ENCODE measurements at regions not wholly inside any gene's neighbourhood (a gene's known extent, or its start where the extent isn't known, plus 50 kb on each side); places are given as distances from the start of the nearest gene placed in this dataset.
A peak's percentile ranks its signal among the peaks of the same experiment; 100 is the strongest.

- DNase-seq (ENCODE audit: low spot score): no peak
These were observed 222.8 kb downstream of the NDFIP2 start for GRCh38 chr13:79703772-79704171.

- no peak for DNase-seq (ENCODE audit: low spot score)
These were observed 214.8 kb downstream of the NDFIP2 start for GRCh38 chr13:79695754-79696153.

GRCh38 chr13:79692846-79693245, 211.9 kb downstream of the NDFIP2 start:
- DNase-seq (ENCODE audit: low spot score): no peak

- no peak for DNase-seq (ENCODE audit: low spot score)
These were observed 210.9 kb downstream of the NDFIP2 start for GRCh38 chr13:79691826-79692225.

GRCh38 chr13:79688741-79689140, 207.8 kb downstream of the NDFIP2 start:
- DNase-seq (ENCODE audit: low spot score): no peak

- DNase-seq (ENCODE audit: low spot score): no peak
These were observed 205.5 kb downstream of the NDFIP2 start for GRCh38 chr13:79686441-79686840.

GRCh38 chr13:79684371-79684770, 203.4 kb downstream of the NDFIP2 start:
- DNase-seq (ENCODE audit: low spot score): no peak

- no peak for DNase-seq (ENCODE audit: low spot score)
These were observed 201.2 kb downstream of the NDFIP2 start for GRCh38 chr13:79682164-79682563.

- DNase-seq (ENCODE audit: low spot score): no peak
These were observed 200.1 kb downstream of the NDFIP2 start for GRCh38 chr13:79681069-79681468.

- no peak for DNase-seq (ENCODE audit: low spot score)
These were observed 199.5 kb downstream of the NDFIP2 start for GRCh38 chr13:79680485-79680884.

- DNase-seq (ENCODE audit: low spot score): peak; percentile 74
These were observed 198.4 kb downstream of the NDFIP2 start for GRCh38 chr13:79679334-79679733.

GRCh38 chr13:79678100-79678499, 197.1 kb downstream of the NDFIP2 start:
- no peak for DNase-seq (ENCODE audit: low spot score)

- no peak for DNase-seq (ENCODE audit: low spot score)
These were observed 195.1 kb downstream of the NDFIP2 start for GRCh38 chr13:79675931-79676660.

GRCh38 chr13:79674765-79675515, 194.0 kb downstream of the NDFIP2 start:
- DNase-seq (ENCODE audit: low spot score): no peak

- DNase-seq (ENCODE audit: low spot score): no peak
These were observed 193.0 kb downstream of the NDFIP2 start for GRCh38 chr13:79673993-79674377.

GRCh38 chr13:79673310-79673992, 192.5 kb downstream of the NDFIP2 start:
- no peak for DNase-seq (ENCODE audit: low spot score)

- no peak for DNase-seq (ENCODE audit: low spot score)
These were observed 190.5 kb downstream of the NDFIP2 start for GRCh38 chr13:79671420-79671819.

- no peak for DNase-seq (ENCODE audit: low spot score)
These were observed 187.3 kb downstream of the NDFIP2 start for GRCh38 chr13:79668201-79668752.

GRCh38 chr13:79667771-79668170, 186.8 kb downstream of the NDFIP2 start:
- no peak for DNase-seq (ENCODE audit: low spot score)

GRCh38 chr13:79663977-79664636, 183.2 kb downstream of the NDFIP2 start:
- no peak for DNase-seq (ENCODE audit: low spot score)

- no peak for DNase-seq (ENCODE audit: low spot score)
These were observed 182.5 kb downstream of the NDFIP2 start for GRCh38 chr13:79663435-79663834.

- DNase-seq (ENCODE audit: low spot score): no peak
These were observed 181.9 kb downstream of the NDFIP2 start for GRCh38 chr13:79662882-79663281.

Data from NAMALWA (cell line).